Stomach (tissue), 4 donors: ENCODE measurements at regions not wholly inside any gene's neighbourhood (a gene's known extent, or its start where the extent isn't known, plus 50 kb on each side); places are given as distances from the start of the nearest gene placed in this dataset.

Source experiments
- POLR2AphosphoS5 ChIP-seq, 3 donors: sonication (generic); formaldehyde crosslinking; IDR thresholded peaks; one replicate each; pipeline ENCODE4 v1.6.1; 2016; ENCODE audit warnings: antibody characterized with exemption in 3 of 3
- TF ChIP-seq, protein P1 (sequence below), 7 experiments: fragments of 450-650 bp in 4 of 7; fragments of 200-600 bp in 3 of 7; sonication (generic) in 3 of 7; IDR thresholded peaks; one replicate each; pipeline ENCODE4 v1.5.1; 2016 to 2019; ENCODE audit warnings: antibody characterized with exemption in 7 of 7, control low read depth in 2 of 7, mild to moderate bottlenecking in 1 of 7

- TF ChIP-seq POLR2AphosphoS5 (IDR thresholded peaks at IDR 0.05), result no peak
- TF ChIP-seq, protein P1, sequence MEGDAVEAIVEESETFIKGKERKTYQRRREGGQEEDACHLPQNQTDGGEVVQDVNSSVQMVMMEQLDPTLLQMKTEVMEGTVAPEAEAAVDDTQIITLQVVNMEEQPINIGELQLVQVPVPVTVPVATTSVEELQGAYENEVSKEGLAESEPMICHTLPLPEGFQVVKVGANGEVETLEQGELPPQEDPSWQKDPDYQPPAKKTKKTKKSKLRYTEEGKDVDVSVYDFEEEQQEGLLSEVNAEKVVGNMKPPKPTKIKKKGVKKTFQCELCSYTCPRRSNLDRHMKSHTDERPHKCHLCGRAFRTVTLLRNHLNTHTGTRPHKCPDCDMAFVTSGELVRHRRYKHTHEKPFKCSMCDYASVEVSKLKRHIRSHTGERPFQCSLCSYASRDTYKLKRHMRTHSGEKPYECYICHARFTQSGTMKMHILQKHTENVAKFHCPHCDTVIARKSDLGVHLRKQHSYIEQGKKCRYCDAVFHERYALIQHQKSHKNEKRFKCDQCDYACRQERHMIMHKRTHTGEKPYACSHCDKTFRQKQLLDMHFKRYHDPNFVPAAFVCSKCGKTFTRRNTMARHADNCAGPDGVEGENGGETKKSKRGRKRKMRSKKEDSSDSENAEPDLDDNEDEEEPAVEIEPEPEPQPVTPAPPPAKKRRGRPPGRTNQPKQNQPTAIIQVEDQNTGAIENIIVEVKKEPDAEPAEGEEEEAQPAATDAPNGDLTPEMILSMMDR (IDR thresholded peaks at IDR 0.05), result no peak
Observed at GRCh38 chr2:128406736-128407554, 88.3 kb upstream of the HS6ST1 start.
